SJCRH30 (cell line): ENCODE measurements at regions not wholly inside any gene's neighbourhood (a gene's known extent, or its start where the extent isn't known, plus 50 kb on each side); places are given as distances from the start of the nearest gene placed in this dataset.

Experiments used
- DNase-seq, 2 experiments: peaks; one replicate each; pipeline ENCODE4 v3.0.0-alpha.2; 2015 to 2020
- H3K27ac ChIP-seq: fragments of 250-450 bp; sonication (Bioruptor Pico); 2 replicates; pipeline ENCODE4 v1.5.1; 2020; ENCODE audit warnings: mild to moderate bottlenecking, moderate library complexity
- H3K27me3 ChIP-seq: fragments of 250-450 bp; sonication (Bioruptor Pico); 2 replicates; pipeline ENCODE4 v1.5.1; 2020; ENCODE audit warnings: mild to moderate bottlenecking, moderate library complexity
- H3K36me3 ChIP-seq: fragments of 250-450 bp; sonication (Bioruptor Pico); 2 replicates; pipeline ENCODE4 v1.5.1; 2020; ENCODE audit warnings: mild to moderate bottlenecking, moderate library complexity
- H3K4me1 ChIP-seq: fragments of 250-450 bp; sonication (Bioruptor Pico); 2 replicates; pipeline ENCODE4 v1.5.1; 2020; ENCODE audit warnings: mild to moderate bottlenecking, moderate library complexity
- H3K4me3 ChIP-seq: fragments of 250-450 bp; sonication (Bioruptor Pico); 2 replicates; pipeline ENCODE4 v1.5.1; 2020; ENCODE audit warnings: mild to moderate bottlenecking, moderate library complexity
- H3K9me3 ChIP-seq: fragments of 250-450 bp; sonication (Bioruptor Pico); replicated peaks from 2 replicates; pipeline ENCODE4 v1.5.1; 2020; ENCODE audit warnings: mild to moderate bottlenecking, moderate library complexity

- Histone ChIP-seq H3K27ac (no peak overlapping the region), H3K9me3 (no peaks in the 10 kb centered on the region), H3K4me3 (no peak overlapping the region), H3K4me1 (peaks cover 17% of the 10 kb centered on the region), H3K27me3 (no peaks in the 10 kb centered on the region), H3K36me3 (no peaks in the 10 kb centered on the region)
- DNase-seq = no peak
Observed at GRCh38 chr9:26750162-26750561, 142.4 kb downstream of the CAAP1 start.

- H3K27ac ChIP-seq = no peak overlapping the region
- no peaks in the 10 kb centered on the region for H3K9me3 ChIP-seq
- H3K36me3 ChIP-seq = no peaks in the 10 kb centered on the region
- H3K4me1 ChIP-seq = peaks cover 3% of the 10 kb centered on the region; the same call in 1 of the 2 replicates
- DNase-seq = no peak
- no peak overlapping the region for H3K4me3 ChIP-seq
- no peaks in the 10 kb centered on the region for H3K27me3 ChIP-seq
Observed at GRCh38 chr9:26748449-26749058, 144.0 kb downstream of the CAAP1 start.

- no peaks in the 10 kb centered on the region for H3K36me3 ChIP-seq
- no peak for DNase-seq
- no peak overlapping the region for H3K27ac ChIP-seq
- no peaks in the 10 kb centered on the region for H3K4me1 ChIP-seq
- no peak overlapping the region for H3K4me3 ChIP-seq
- no peaks in the 10 kb centered on the region for H3K27me3 ChIP-seq
- H3K9me3 ChIP-seq = no peaks in the 10 kb centered on the region
Observed at GRCh38 chr9:26747611-26748010, 145.0 kb downstream of the CAAP1 start.

- H3K9me3 ChIP-seq = no peaks in the 10 kb centered on the region
- no peak overlapping the region for H3K27ac ChIP-seq
- H3K36me3 ChIP-seq = no peaks in the 10 kb centered on the region
- no peaks in the 10 kb centered on the region for H3K4me1 ChIP-seq
- no peak for DNase-seq
- H3K27me3 ChIP-seq = no peaks in the 10 kb centered on the region
- H3K4me3 ChIP-seq = no peak overlapping the region
Observed at GRCh38 chr9:26746357-26747072, 146.1 kb downstream of the CAAP1 start.

GRCh38 chr9:26745111-26745510 lies 147.5 kb downstream of the CAAP1 start:
- Histone ChIP-seq H3K27ac (no peak overlapping the region), H3K27me3 (no peaks in the 10 kb centered on the region), H3K9me3 (no peaks in the 10 kb centered on the region), H3K4me1 (no peaks in the 10 kb centered on the region), H3K36me3 (no peaks in the 10 kb centered on the region), H3K4me3 (no peak overlapping the region)
- DNase-seq = no peak

GRCh38 chr9:26744191-26744965 lies 148.2 kb downstream of the CAAP1 start:
- no peak overlapping the region for H3K4me3 ChIP-seq
- no peaks in the 10 kb centered on the region for H3K9me3 ChIP-seq
- peak in 1 of 2 experiments; percentile 61 for DNase-seq
- no peaks in the 10 kb centered on the region for H3K4me1 ChIP-seq
- H3K27ac ChIP-seq = no peak overlapping the region
- H3K36me3 ChIP-seq = no peaks in the 10 kb centered on the region
- H3K27me3 ChIP-seq = no peaks in the 10 kb centered on the region

- DNase-seq = no peak
- Histone ChIP-seq H3K27ac (no peak overlapping the region), H3K4me3 (no peak overlapping the region), H3K27me3 (no peaks in the 10 kb centered on the region), H3K36me3 (no peaks in the 10 kb centered on the region), H3K4me1 (no peaks in the 10 kb centered on the region), H3K9me3 (peaks cover 3% of the 10 kb centered on the region; the same call in 1 of the 2 replicates)
Observed at GRCh38 chr9:26742828-26743476, 149.7 kb downstream of the CAAP1 start.

- H3K4me1 ChIP-seq = no peaks in the 10 kb centered on the region
- H3K9me3 ChIP-seq = peaks cover 3% of the 10 kb centered on the region; the same call in 1 of the 2 replicates
- no peak overlapping the region for H3K4me3 ChIP-seq
- H3K27ac ChIP-seq = no peak overlapping the region
- no peaks in the 10 kb centered on the region for H3K36me3 ChIP-seq
- H3K27me3 ChIP-seq = no peaks in the 10 kb centered on the region
- DNase-seq = no peak
Observed at GRCh38 chr9:26735160-26735559, 157.4 kb downstream of the CAAP1 start.

GRCh38 chr9:26729187-26729586 lies 163.4 kb downstream of the CAAP1 start:
- no peak overlapping the region for H3K27ac ChIP-seq
- DNase-seq = no peak
- H3K4me1 ChIP-seq = no peaks in the 10 kb centered on the region
- no peaks in the 10 kb centered on the region for H3K9me3 ChIP-seq
- H3K27me3 ChIP-seq = no peaks in the 10 kb centered on the region
- no peak overlapping the region for H3K4me3 ChIP-seq
- no peaks in the 10 kb centered on the region for H3K36me3 ChIP-seq

- H3K27me3 ChIP-seq = no peaks in the 10 kb centered on the region
- no peak for DNase-seq
- no peak overlapping the region for H3K27ac ChIP-seq
- no peaks in the 10 kb centered on the region for H3K36me3 ChIP-seq
- no peaks in the 10 kb centered on the region for H3K9me3 ChIP-seq
- H3K4me3 ChIP-seq = no peak overlapping the region
- H3K4me1 ChIP-seq = 0 out of 2 replicates have a peak, but pooled peaks cover 3% of the 10 kb centered on the region
Observed at GRCh38 chr9:26727471-26727870, 165.1 kb downstream of the CAAP1 start.

GRCh38 chr9:26725573-26725972 lies 167.0 kb downstream of the CAAP1 start:
- Histone ChIP-seq H3K4me3 (no peak overlapping the region), H3K4me1 (0 out of 2 replicates have a peak, but pooled peaks cover 3% of the 10 kb centered on the region), H3K9me3 (no peaks in the 10 kb centered on the region), H3K36me3 (no peaks in the 10 kb centered on the region), H3K27me3 (no peaks in the 10 kb centered on the region), H3K27ac (no peak overlapping the region)
- no peak for DNase-seq

GRCh38 chr9:26723486-26723885 lies 169.1 kb downstream of the CAAP1 start:
- DNase-seq = peak; percentile 35 to 64
- Histone ChIP-seq H3K9me3 (no peaks in the 10 kb centered on the region), H3K4me3 (no peak overlapping the region), H3K36me3 (no peaks in the 10 kb centered on the region), H3K4me1 (0 out of 2 replicates have a peak, but pooled peaks cover 3% of the 10 kb centered on the region), H3K27me3 (no peaks in the 10 kb centered on the region), H3K27ac (no peak overlapping the region)

- Histone ChIP-seq H3K4me1 (0 out of 2 replicates have a peak, but pooled peaks cover 3% of the 10 kb centered on the region), H3K27ac (no peak overlapping the region), H3K4me3 (no peak overlapping the region), H3K9me3 (no peaks in the 10 kb centered on the region), H3K27me3 (no peaks in the 10 kb centered on the region), H3K36me3 (no peaks in the 10 kb centered on the region)
- no peak for DNase-seq
Observed at GRCh38 chr9:26722755-26723154, 169.8 kb downstream of the CAAP1 start.

GRCh38 chr9:26710008-26710407 lies 182.6 kb downstream of the CAAP1 start:
- Histone ChIP-seq H3K36me3 (no peaks in the 10 kb centered on the region), H3K9me3 (no peaks in the 10 kb centered on the region), H3K4me1 (no peaks in the 10 kb centered on the region), H3K27ac (no peak overlapping the region), H3K4me3 (no peak overlapping the region), H3K27me3 (no peaks in the 10 kb centered on the region)
- no peak for DNase-seq

GRCh38 chr9:26706223-26706622 lies 186.4 kb downstream of the CAAP1 start:
- DNase-seq = no peak
- H3K4me3 ChIP-seq = no peak overlapping the region
- H3K27ac ChIP-seq = no peak overlapping the region

More at GRCh38 chr9:26706223-26706622, 186.4 kb downstream of the CAAP1 start:
- Histone ChIP-seq H3K27me3 (no peaks in the 10 kb centered on the region), H3K4me1 (no peaks in the 10 kb centered on the region), H3K36me3 (no peaks in the 10 kb centered on the region), H3K9me3 (no peaks in the 10 kb centered on the region)
